ENCODE measurements at regions not wholly inside any gene's neighbourhood (a gene's known extent, or its start where the extent isn't known, plus 50 kb on each side); places are given as distances from the start of the nearest gene placed in this dataset.

GRCh38 chr16:48969611-48970010 is 312.0 kb downstream of the CBLN1 start:
- TF ChIP-seq CTCF (IDR thresholded peaks at IDR 0.05) (no peak), POLR2A (IDR thresholded peaks at IDR 0.05) (no peak)
